ENCODE measurements at regions not wholly inside any gene's neighbourhood (a gene's known extent, or its start where the extent isn't known, plus 50 kb on each side); places are given as distances from the start of the nearest gene placed in this dataset.

GRCh38 chr2:120604767-120605166 is 130.9 kb upstream of the GLI2 start:
- Mint-ChIP-seq H3K27me3 (ENCODE audit: low read depth) (peaks cover 23% of the 10 kb centered on the region), H3K36me3 (ENCODE audit: low read depth) (peaks cover 2% of the 10 kb centered on the region), H3K27ac (ENCODE audit: unreplicated experiment) (no peak overlapping the region), H3K4me3 (ENCODE audit: unreplicated experiment) (no peak overlapping the region), H3K4me1 (ENCODE audit: low read depth) (no peaks in the 10 kb centered on the region), H3K9me3 (ENCODE audit: low read depth) (peaks cover 2% of the 10 kb centered on the region)
- DNase-seq (ENCODE audit: low spot score) = peak; percentile 67
- TF ChIP-seq, protein P1, sequence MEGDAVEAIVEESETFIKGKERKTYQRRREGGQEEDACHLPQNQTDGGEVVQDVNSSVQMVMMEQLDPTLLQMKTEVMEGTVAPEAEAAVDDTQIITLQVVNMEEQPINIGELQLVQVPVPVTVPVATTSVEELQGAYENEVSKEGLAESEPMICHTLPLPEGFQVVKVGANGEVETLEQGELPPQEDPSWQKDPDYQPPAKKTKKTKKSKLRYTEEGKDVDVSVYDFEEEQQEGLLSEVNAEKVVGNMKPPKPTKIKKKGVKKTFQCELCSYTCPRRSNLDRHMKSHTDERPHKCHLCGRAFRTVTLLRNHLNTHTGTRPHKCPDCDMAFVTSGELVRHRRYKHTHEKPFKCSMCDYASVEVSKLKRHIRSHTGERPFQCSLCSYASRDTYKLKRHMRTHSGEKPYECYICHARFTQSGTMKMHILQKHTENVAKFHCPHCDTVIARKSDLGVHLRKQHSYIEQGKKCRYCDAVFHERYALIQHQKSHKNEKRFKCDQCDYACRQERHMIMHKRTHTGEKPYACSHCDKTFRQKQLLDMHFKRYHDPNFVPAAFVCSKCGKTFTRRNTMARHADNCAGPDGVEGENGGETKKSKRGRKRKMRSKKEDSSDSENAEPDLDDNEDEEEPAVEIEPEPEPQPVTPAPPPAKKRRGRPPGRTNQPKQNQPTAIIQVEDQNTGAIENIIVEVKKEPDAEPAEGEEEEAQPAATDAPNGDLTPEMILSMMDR (IDR thresholded peaks at IDR 0.05) = no peak

DNA sequence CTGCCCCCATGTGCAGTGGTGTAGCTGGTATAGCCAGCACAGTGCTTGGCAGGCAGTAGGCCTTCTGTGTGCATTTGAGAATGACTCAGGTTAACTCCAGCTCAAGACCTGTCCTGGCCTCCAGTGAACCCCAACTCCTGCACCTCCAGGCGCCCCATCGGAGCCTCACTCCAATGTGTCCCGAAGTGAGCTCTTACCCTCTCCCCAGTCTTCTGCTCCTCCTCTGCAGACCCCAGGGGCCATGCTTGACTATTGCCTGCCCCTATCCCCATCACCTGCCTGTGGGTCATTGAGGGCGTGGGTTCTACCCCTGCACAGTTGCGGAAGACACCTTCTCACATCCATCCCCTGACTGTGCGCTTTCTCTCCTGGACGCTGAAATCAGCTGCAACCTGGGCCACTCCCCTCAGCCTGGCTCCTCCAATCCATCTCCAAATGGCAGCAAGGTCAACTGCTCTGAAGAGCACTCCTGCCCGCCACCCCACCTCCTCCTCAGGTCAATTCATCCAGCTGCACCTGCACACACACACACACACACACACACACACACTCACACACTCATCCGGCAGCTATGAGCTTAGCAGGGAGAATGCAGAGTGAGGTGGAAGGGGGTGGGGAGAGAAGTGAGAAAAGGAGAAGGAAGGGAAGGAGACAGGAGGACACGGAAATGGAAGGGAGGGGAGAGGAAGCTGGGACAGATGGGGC is 130.3 kb upstream of the GLI2 start:
- Mint-ChIP-seq H3K27ac (ENCODE audit: unreplicated experiment) (no peak overlapping the region), H3K4me3 (ENCODE audit: unreplicated experiment) (no peak overlapping the region), H3K27me3 (ENCODE audit: low read depth) (peaks cover 23% of the 10 kb centered on the region), H3K9me3 (ENCODE audit: low read depth) (peaks cover 2% of the 10 kb centered on the region), H3K4me1 (ENCODE audit: low read depth) (no peaks in the 10 kb centered on the region), H3K36me3 (ENCODE audit: low read depth) (peaks cover 2% of the 10 kb centered on the region)
- peak; percentile 52 for DNase-seq (ENCODE audit: low spot score)
- TF ChIP-seq, protein P1 (IDR thresholded peaks at IDR 0.05) = no peak

DNA sequence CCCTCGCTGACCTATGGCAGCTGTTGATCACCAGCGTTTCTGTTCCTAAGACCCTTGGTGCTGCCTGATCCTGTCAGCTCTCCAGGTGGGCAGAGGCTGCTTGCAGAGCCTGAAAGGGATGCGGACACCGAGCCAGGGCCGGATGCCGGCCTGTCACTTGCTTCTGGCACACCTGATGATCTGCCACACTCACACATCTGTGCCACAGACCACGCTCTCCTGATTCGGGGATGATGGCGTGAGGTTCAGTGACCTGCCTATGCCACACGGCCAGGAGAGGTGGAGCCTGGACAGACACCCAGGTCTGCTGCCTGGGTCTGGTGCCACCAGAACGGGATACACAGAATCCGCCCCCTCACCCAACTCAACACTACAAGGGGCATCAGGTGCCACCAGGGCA is 129.4 kb upstream of the GLI2 start:
- H3K4me1 Mint-ChIP-seq (ENCODE audit: low read depth) = no peaks in the 10 kb centered on the region
- peaks cover 2% of the 10 kb centered on the region for H3K9me3 Mint-ChIP-seq (ENCODE audit: low read depth)
- TF ChIP-seq, protein P1 (IDR thresholded peaks at IDR 0.05) = no peak
- H3K27ac Mint-ChIP-seq (ENCODE audit: unreplicated experiment) = no peak overlapping the region
- H3K4me3 Mint-ChIP-seq (ENCODE audit: unreplicated experiment) = no peak overlapping the region
- peak; percentile 86 for DNase-seq (ENCODE audit: low spot score)
- H3K27me3 Mint-ChIP-seq (ENCODE audit: low read depth) = peaks cover 23% of the 10 kb centered on the region
- H3K36me3 Mint-ChIP-seq (ENCODE audit: low read depth) = peaks cover 2% of the 10 kb centered on the region

GRCh38 chr2:120606931-120607330 is 128.7 kb upstream of the GLI2 start:
- Mint-ChIP-seq H3K4me3 (ENCODE audit: unreplicated experiment) (no peak overlapping the region), H3K27me3 (ENCODE audit: low read depth) (peaks cover 27% of the 10 kb centered on the region), H3K4me1 (ENCODE audit: low read depth) (no peaks in the 10 kb centered on the region), H3K36me3 (ENCODE audit: low read depth) (peaks cover 2% of the 10 kb centered on the region), H3K27ac (ENCODE audit: unreplicated experiment) (no peak overlapping the region), H3K9me3 (ENCODE audit: low read depth) (peaks cover 2% of the 10 kb centered on the region)
- TF ChIP-seq, protein P1 (IDR thresholded peaks at IDR 0.05) = no peak
- peak; percentile 56 for DNase-seq (ENCODE audit: low spot score)

DNA sequence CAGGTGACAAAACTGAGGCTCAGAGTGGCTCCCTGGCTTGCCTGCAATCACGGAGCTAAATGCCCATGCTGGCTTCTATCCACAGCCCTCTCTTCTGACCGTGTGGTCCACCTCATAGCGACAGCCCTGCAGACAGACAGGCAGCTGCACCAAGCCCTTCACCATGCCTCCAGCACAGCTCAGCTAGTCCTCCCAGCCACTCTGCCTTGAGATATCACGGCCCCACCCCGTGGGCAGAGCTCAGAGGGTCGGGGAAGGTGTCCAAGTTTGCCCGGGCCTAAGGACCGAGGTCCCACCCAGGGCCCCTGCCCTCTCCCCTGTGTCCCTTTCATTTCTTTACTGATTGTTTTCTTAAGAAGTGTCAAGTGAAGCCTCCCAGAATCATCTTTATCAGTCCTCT is 128.2 kb upstream of the GLI2 start:
- Mint-ChIP-seq H3K4me1 (ENCODE audit: low read depth) (no peaks in the 10 kb centered on the region), H3K4me3 (ENCODE audit: unreplicated experiment) (no peak overlapping the region), H3K9me3 (ENCODE audit: low read depth) (peaks cover 2% of the 10 kb centered on the region), H3K27me3 (ENCODE audit: low read depth) (peaks cover 33% of the 10 kb centered on the region), H3K27ac (ENCODE audit: unreplicated experiment) (no peak overlapping the region), H3K36me3 (ENCODE audit: low read depth) (peaks cover 2% of the 10 kb centered on the region)
- TF ChIP-seq, protein P1 (IDR thresholded peaks at IDR 0.05) = no peak
- DNase-seq (ENCODE audit: low spot score) = peak; percentile 70
